Activated T-cell treated with anti-CD3 and anti-CD28 coated beads for 24 hours (primary cell): ENCODE measurements at regions not wholly inside any gene's neighbourhood (a gene's known extent, or its start where the extent isn't known, plus 50 kb on each side); places are given as distances from the start of the nearest gene placed in this dataset.
"Not testable (repeated sequence)": the region's sequence is repeated elsewhere in the genome, so short reads cannot be mapped to it uniquely, and the experiment has no call there.

Experiments
- DNase-seq: peaks from one replicate; pipeline ENCODE4 v3.0.0-alpha.2; 2020; ENCODE audit warnings: low read depth

DNA sequence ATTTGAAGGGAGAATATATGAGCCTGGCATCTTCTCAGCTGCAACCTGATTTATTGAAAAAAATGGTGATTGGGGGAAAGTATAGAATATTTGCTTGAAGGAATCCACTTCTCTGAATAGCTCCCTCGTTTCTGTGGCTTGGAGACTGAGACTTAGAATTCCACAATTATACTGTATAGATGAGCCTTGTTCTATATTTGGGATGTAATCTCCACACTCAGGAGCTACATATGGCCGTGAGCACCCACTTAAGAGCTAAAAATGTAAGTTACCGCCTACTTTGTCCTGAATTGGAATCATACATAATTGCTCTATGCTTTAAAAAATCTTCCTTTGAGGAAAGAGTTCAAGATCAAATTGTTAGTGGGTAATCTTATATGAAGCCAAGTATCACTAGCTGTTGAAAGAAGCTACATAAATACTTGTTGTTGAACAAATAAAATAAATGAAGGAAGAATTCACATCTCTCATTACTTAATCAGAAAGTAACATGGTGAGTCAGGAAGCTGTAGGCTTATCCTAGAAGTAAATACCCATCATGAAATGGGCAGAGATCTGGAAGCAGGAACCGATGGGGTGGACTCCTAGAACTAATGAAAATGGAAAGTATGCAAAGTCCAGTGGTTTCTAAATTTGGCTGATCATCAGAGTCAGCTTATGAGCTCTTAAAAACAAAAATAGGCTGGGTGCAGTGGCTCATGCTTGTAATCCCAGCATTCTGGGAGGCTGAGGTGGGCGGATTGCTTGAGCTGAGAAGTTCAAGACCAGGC, 254.3 kb downstream of the SOX4 start:
- no peak for DNase-seq

DNA sequence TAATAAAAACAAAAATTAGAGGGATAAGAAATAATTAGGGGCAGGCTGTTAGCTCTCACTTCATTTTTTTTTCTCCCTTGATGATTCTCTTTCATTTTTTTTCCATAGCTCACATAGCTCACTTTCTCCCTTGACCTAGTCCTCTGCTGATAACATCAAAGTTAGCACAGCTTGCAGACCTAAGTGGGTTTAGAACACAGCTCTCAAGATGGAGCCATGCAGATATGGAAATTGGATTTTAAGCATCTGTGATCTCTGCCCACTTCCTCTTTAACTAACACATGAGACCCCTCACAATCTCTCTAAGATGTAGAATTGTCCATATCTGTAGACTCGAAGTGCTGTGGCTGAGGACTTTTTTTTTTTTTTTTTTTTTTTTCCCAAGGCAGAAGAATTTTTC, 257.1 kb downstream of the SOX4 start:
- no peak for DNase-seq

DNA sequence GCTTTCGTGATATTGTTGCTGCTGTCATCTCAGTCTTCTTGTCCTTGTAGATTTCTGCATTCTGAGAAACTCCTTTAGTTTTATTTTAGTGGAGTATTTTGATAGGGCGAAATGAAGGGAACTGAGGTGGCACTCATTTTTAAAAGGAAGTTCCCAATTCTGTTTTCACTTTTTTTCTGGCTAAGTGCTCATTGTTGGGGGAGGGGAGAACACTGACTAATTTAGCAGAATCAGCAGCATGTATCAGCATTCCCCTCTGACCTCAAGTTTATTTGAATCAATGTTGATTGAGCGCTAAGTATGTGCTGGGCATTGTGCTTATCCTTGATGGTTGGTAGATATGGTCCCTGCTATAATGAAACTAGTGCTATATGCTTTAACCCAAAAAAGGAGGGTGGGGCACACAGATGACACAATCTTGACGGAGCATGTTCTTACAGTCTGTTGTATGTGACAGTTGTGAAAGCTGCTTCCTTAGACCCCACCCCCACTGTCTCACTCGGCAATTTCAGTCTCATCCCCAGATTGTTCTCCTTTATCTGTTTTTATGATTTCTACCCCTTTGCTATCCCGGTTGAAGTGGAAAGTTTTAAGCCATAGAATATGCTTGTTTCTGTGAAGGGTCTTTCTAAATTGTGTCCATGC, 262.4 kb downstream of the SOX4 start:
- DNase-seq = no peak

DNA sequence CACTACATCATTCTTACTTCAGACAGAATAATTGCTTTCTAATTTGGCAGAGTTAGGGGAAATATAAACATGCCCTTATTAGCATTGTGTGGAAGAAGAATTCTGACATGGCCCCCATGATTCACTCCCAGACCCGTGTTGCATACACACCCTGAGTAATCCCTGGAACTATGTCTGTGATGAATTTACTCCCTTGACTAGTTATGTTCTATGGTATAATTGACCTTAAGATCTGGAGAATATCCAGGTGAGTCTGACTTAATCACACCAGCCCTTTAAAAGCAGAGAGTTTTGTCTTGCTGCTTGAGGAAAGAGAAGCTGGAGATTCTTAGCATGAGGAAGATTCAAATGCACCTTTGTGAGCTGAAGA, 262.9 kb downstream of the SOX4 start:
- no peak for DNase-seq

DNA sequence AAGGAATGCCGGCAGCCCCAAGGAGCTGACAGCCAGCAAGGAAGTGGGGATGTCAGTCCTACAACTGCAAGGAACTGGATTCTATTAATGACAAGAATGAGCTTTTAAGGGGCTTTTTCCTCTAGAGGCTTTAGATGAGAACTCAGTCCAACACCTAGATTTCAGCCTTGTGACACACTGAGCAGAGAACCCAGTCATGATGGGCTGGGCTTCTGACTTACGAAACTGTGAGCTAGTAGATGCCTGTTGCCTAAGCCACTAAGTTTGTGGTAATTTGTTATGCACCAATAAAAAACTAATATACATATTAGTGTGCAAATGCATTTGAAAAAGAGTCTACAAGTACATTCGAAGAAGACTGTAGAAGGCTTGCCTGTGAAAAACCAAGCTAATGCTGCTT, 263.3 kb downstream of the SOX4 start:
- no peak for DNase-seq

DNA sequence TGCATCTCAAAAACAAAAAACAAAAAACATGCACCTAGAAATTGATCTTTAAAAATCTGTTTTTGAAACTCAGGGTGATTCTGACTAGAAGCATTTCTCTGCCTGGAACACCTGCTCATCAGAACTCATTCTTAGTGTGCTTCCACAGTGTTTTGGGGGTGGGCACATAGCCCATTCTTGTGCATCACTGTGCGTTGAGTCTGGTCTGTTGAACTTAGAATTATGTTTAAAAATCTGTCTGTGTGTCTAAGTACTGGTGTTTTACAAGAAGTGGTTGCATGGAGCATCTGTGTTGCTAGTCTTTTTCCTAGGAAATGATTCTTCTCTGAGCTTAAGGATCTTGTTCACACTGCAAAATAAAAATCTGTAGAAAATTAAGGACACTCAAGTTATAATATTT, 264.5 kb downstream of the SOX4 start:
- DNase-seq = no peak

DNA sequence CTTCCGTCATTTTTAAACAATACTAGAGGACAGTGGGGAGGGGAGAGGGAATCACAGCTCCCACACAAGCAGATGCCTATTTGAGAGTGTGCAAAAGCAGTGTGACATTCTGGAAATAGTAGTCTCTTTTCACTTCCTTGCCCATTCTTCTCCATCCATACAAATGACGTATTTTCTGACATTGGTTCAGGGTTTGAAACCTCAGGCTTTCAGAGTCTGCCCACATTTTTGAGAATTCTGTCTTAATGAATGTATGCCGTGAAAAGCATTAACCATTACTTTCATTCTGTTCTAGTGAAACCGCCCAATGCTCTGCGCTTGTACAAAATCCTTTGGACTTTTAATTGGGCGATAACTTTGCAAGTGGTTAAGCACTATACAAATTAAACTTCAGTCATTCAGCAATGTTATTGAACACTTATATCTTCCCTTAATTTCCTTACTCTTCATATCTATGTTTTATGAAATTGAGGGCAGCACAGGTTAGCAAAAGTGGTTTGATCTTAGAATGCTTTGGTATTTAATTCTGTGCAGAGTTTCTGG, 265.7 kb downstream of the SOX4 start:
- no peak for DNase-seq

DNA sequence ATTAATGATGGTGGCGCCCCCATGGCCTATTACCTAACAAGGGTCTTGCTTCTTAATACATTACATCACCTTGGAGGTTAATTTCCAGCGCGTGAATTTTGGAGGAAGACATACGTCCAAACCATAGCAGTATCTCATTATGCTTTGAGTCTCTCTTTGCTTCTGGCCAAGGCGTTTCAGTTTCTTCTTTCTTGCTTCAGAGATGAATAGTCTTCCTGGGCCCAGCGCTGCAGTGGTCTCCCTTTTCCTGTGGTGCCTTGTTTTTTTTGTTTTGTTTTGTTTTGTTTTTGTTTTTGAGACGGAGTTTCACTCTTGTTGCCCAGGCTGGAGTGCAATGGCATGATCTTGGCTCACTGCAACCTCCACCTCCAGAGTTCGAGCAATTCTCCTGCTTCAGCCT, 268.4 kb downstream of the SOX4 start:
- no peak for DNase-seq

DNA sequence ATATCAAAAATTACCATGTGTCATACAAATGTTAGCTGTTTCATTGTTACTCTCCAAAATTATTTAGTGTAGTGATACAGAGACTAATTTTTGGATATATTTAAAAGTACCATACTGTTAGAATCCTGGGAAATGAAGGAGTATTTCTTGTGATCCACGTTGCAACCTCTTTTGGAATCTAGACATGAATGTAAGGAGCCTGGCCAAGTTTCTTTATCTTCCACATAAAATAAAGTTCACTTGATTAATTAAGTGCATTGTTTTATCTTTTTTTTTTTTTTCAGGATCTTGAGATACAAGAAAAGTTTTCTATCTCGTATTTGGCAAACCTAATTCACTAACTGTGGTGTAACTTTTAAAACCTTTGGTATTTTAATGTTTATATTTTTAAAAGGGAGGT, 270.7 kb downstream of the SOX4 start:
- no peak for DNase-seq

DNA sequence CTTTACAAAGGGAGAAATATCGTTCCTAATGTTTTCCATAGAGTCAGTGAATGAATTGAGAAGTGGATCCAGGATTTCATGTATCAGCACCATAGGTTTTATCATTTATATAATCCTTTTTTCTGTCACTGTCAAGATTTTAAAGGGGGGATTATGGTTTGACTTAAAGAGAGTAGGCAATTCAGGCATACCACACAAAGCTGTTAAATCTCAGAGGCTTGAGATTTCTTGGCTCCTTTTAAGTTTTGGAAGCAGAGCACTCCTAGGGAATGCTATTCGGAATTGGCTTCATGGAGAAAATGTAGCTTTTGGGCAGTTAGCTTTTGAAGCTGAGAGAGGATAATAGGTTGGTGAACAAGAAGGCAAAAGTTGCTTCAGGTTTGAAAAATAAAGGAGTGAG, 274.7 kb downstream of the SOX4 start:
- no peak for DNase-seq

DNA sequence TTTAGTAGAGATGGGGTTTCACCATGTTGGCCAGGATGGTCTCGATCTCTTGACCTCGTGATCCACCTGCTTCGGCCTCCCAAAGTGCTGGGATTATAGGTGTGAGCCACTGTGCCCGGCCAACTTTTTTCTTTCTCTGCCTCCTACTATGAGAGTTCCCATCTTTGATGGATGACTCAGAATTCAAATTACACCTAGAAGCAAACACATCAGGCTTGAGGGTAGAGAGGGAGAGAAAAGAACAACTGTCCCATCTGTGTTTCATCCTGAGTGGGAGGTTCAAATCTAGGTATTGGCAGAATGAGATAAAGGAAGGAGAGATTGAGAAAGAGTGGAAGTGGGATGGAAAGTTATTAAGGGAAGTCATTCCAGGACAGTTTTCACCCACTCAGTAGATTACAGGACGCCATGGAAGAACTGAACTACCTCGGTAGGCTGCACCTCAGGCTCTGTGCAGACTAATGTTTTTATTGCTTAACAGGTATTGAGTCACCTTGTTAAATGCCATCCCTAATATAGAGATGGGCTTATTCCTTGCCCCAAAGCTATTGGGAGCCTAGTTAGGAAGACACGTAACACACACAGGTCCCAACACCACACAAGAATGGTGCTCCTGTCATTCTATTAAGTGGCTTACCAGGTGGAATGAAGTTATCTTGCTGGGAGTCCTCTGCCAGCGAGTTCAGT, 275.7 kb downstream of the SOX4 start:
- DNase-seq = no peak

DNA sequence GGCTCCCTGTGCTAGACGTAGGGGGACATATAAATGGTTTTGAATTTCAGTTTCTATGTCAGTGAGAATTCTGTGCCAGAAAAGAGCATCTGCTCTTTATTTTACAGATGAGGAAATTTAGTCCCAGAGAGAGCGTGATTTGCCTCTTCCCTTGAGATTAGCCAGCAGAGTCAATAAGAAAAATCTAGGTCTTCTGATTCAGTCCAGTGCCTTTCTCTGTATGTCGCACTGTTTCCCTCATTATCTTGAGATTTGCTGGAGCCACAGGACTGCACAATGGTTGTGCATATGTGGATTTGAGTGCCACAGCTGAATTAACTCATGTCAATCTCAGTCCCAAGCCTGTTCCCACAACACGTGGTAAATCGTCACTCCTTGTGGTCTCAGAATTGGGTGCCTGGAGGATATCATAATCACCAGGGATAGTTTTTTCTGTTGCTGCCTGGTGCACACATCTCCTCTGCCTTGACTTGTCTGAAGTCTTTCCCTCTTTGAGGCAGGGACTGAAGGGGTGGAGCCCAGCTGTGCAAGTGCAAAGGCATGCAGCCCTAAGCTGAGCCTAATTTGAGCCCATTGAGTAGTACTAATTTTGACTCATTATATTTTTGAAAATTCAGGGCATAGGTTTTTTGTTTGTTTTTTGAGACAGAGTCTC, 276.7 kb downstream of the SOX4 start:
- no peak for DNase-seq

DNA sequence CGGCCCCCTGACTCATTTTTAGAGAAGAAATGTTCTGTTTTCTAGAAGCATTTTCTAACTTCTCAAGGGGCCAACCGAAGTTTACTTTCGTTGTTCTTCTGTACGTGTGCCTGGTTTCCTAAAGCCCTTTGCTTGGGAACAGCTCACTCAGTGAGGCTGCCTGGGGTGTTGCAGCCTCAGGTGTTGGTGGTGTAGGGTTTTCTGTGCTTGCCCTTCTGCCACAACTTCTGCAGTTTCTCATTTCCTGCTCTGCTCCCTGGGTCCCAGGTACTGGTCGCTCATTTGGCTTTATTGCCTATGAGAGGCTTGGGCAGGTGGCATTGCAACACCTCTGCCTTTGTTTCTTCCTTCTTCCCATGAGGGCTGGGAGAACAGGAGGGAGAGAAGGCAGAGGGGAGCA, 278.3 kb downstream of the SOX4 start:
- no peak for DNase-seq

DNA sequence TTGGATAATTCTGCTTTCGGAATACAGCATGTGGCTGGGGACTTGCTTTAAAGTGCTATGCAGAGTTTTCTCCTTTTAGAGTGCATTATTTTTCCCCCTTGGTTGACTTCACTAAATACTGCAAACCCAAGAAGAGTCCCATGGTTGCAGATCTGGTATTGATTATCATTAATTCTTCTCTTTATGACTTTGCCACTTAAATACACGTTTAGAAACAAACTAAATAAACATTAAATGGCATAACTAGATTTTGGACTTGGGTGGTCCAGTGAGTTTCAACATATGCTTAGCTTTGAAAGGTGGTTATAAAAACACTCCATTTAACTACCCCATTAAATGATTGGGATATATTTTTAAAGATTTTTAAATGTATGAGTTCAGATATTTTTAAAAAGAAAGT, 279.2 kb downstream of the SOX4 start:
- no peak for DNase-seq

DNA sequence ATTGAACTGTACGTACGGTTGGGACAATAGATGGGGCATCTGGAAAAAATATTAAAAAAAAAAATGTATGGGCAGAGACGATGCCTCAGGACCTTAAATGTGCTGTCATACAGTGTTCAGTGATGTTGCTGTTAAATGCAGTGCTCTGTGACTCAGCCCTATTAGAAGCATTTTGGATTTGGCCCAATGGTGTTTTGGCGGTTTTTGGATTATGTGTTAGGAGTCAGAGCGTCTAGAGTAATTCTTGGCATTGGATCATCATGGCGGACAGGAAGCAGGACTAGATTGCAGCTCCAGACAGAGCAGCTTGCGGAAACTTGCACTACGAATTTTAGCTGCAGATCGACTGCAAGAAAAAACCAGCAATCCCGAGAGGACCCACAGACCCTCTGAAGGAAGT, 280.0 kb downstream of the SOX4 start:
- no peak for DNase-seq

DNA sequence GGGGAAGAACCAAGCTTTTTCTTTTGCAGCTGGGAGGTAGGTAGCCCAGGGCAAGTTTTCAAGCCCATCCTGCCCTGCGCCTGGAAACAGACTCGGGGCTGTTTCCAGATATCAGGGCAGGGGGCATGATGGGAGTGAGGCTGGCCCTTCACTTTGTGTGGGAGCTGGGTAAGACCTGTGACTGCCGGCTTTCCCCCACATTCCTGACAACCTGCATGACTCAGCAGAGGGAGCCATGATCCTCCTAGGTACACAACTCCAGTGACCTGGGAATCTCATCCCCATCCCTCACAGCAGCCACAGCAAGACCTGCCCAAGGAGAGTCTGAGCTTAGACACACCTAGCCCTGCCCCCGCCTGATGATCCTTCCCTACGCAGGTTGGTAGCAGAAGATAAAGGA, 280.8 kb downstream of the SOX4 start:
- DNase-seq = no peak

DNA sequence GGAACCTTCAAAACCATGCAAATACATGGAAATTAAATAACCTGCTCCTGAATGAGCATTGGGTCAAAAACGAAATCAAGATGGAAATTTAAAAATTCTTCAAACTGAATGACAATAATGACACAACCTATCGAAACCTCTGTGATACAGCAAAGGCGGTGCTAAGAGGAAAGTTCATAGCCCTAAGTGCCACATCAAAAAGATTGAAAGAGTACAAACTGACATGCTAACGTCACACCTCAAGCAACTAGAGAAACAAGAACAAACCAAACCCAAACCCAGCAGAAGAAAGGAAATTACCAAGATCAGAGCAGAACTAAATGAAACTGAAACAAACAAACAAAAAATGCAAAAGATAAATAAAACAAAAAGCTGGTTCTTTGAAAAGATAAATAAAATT, 283.5 kb downstream of the SOX4 start:
- DNase-seq = not testable (repeated sequence)

DNA sequence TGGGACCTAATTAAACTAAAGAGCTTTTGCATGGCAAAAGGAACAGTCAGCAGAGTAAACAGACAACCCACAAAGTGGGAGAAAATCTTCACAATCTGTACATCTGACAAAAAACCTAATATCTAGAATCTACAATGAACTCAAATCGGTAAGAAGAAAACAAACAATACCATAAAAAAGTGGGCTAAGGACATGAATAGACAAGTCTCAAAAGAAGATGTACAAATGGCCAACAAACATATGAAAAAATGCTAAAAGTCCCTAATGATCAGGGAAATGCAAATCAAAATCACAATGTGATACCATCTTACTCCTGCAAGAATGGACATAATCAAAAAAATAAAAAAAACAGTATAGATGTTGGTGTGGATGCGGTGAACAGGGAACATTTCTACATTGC, 286.7 kb downstream of the SOX4 start:
- DNase-seq = not testable (repeated sequence)

DNA sequence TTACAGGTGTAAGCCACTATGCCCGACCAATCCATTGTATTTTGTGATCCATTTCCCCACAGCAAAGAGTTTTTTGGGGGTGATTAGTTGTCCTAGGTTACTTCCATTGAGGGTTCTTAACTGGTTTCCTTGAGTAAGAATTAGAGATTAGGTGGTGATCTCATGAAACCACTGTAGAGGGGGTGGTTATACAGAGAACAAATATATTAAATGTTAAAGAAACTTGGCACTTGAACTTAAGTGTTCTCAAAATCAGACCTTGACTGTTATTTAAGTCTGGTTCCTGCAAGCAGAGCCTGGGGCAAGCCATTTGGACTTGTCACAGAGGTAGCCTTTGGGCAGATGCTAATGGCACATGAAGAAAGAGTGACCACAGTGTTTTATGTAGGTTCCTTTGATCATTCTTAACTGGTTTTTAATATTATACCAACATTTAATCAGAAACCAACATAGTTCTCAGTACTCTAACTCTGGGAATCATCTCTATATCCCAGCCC, 288.5 kb downstream of the SOX4 start:
- no peak for DNase-seq

DNA sequence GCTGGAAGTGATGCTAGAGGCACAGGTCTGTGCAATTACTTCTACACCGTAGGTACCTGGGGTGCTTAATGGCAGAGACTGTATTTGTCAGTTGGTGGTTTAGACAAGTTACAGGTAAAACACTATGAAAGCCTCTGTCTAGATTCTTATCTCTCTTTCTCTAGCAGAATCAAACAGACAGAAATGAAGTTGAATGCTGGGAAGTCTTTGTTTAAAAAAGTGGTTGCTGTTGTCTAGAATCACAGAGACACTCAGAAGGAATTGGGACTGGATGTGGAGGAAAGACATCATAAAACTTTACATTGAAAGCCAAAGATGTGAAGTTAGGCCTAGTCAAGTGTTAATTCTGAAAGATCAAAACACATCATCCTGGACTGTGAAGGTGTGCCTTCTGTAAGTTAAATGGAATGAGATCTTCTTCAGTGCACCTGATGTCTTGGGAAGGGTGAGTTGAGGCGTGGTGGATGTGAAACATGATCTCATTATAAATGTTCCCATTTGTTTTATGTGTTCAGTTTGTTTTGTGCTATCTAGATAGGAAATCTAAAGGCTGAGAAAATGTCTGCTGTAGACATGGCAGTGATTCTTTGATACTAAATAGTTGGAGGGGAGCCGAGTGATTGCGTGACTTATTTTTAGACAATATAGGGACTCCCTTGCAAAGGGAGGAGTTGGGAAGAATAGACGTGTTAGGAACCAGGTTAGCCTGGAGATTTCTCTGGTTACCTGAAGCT, 290.2 kb downstream of the SOX4 start:
- no peak for DNase-seq

DNA sequence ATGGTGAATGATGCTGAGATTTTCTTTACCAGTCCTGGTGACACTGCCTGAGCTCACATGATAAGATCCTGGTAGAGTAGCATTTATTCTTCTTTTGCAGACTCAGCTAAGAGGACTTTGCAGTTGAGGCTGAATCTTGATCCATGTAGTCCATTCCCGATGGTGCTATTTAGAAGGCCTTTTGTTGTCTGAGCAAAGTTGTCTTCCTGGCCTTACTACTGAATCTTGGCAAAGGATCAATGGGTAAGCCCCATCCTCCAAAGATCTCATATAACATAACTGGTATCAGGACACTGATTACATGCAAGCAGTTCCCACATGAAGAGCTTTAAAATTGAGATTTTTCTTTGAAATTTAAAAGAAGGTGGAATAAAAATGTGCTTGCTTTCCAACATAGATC, 291.6 kb downstream of the SOX4 start:
- no peak for DNase-seq
